ENCODE measurements at regions not wholly inside any gene's neighbourhood (a gene's known extent, or its start where the extent isn't known, plus 50 kb on each side); places are given as distances from the start of the nearest gene placed in this dataset.

- BruUV-seq (replicated peaks), result no TSS peak
- Mint-ChIP-seq H3K9me3 (ENCODE audit: unreplicated experiment) (peaks cover 45% of the 10 kb centered on the region), H3K36me3 (ENCODE audit: insufficient read depth, unreplicated experiment) (no peaks in the 10 kb centered on the region), H3K4me1 (ENCODE audit: low read depth, unreplicated experiment) (no peaks in the 10 kb centered on the region), H3K27me3 (ENCODE audit: insufficient read depth, unreplicated experiment) (no peaks in the 10 kb centered on the region), H3K4me3 (ENCODE audit: unreplicated experiment) (no peak overlapping the region), H3K27ac (ENCODE audit: unreplicated experiment) (no peak overlapping the region)
- Histone ChIP-seq H3K27me3 (replicated peaks; ENCODE audit: control insufficient read depth, insufficient read depth, low read length) (no peaks in the 10 kb centered on the region), H3K9me3 (peaks cover 21% of the 10 kb centered on the region), H3K4me1 (no peaks in the 10 kb centered on the region), H3K36me3 (ENCODE audit: control insufficient read depth, insufficient read depth, low read length) (no peaks in the 10 kb centered on the region; the same call in 1 of the 2 replicates), H3K4me3 (ENCODE audit: low read depth, low read length) (no peak overlapping the region)
- intact Hi-C loops (cut with micrococcal nuclease; ENCODE audit: unreplicated experiment), result no loop called here
- CTCF ChIA-PET, result interaction anchor here (1.0 kb wide), 1 partner anchor 9 kb away, joined by 4 read pairs; no protein-coding TSS in a partner anchor
- DNase-seq, result no peak
- TF ChIP-seq, protein P1, sequence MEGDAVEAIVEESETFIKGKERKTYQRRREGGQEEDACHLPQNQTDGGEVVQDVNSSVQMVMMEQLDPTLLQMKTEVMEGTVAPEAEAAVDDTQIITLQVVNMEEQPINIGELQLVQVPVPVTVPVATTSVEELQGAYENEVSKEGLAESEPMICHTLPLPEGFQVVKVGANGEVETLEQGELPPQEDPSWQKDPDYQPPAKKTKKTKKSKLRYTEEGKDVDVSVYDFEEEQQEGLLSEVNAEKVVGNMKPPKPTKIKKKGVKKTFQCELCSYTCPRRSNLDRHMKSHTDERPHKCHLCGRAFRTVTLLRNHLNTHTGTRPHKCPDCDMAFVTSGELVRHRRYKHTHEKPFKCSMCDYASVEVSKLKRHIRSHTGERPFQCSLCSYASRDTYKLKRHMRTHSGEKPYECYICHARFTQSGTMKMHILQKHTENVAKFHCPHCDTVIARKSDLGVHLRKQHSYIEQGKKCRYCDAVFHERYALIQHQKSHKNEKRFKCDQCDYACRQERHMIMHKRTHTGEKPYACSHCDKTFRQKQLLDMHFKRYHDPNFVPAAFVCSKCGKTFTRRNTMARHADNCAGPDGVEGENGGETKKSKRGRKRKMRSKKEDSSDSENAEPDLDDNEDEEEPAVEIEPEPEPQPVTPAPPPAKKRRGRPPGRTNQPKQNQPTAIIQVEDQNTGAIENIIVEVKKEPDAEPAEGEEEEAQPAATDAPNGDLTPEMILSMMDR (IDR thresholded peaks at IDR 0.05; ENCODE audit: insufficient read depth in 1 of 2, low read depth in 1 of 2, low read length in 1 of 2, severe bottlenecking in 1 of 2, unreplicated experiment in 1 of 2), result no peak
- POLR2A ChIA-PET, result no interaction called here
These were observed 62.1 kb upstream of the CTLA4 start for GRCh38 chr2:203805486-203805838.

DNA sequence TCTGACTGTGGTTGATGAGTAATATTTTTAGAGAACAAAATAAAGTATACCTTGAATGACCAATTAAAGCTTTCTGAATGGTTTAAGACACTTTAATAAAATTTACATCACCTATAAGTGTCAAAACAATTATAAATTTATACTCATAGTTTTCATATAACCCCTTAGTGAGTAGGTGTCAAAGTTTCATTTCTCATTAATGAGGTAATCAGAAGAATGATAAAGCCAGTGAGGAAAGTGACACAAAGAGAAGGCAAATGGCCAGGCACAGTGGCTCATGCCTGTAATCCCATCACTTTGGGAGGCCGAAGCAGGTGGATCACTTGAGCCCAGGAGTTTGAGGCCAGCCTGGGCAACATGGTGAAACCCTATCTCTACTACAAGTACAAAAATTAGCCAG, 60.8 kb upstream of the CTLA4 start:
- Mint-ChIP-seq H3K27me3 (ENCODE audit: insufficient read depth, unreplicated experiment) (no peaks in the 10 kb centered on the region), H3K36me3 (ENCODE audit: insufficient read depth, unreplicated experiment) (no peaks in the 10 kb centered on the region), H3K9me3 (ENCODE audit: unreplicated experiment) (peaks cover 38% of the 10 kb centered on the region), H3K4me1 (ENCODE audit: low read depth, unreplicated experiment) (no peaks in the 10 kb centered on the region), H3K4me3 (ENCODE audit: unreplicated experiment) (no peak overlapping the region), H3K27ac (ENCODE audit: unreplicated experiment) (no peak overlapping the region)
- Histone ChIP-seq H3K36me3 (ENCODE audit: control insufficient read depth, insufficient read depth, low read length) (no peaks in the 10 kb centered on the region; the same call in 1 of the 2 replicates), H3K9me3 (peaks cover 21% of the 10 kb centered on the region), H3K4me3 (ENCODE audit: low read depth, low read length) (no peak overlapping the region), H3K27me3 (replicated peaks; ENCODE audit: control insufficient read depth, insufficient read depth, low read length) (no peaks in the 10 kb centered on the region), H3K4me1 (no peaks in the 10 kb centered on the region; the same call in 1 of the 2 replicates)
- TF ChIP-seq, protein P1 (IDR thresholded peaks at IDR 0.05; ENCODE audit: insufficient read depth in 1 of 2, low read depth in 1 of 2, low read length in 1 of 2, severe bottlenecking in 1 of 2, unreplicated experiment in 1 of 2), result no peak
- intact Hi-C loops (cut with micrococcal nuclease; ENCODE audit: unreplicated experiment), result no loop called here
- DNase-seq, result no peak
- POLR2A ChIA-PET, result interaction anchor here (0.6 kb wide), 1 partner anchor 1225 kb away, joined by 3 read pairs; no protein-coding TSS in a partner anchor
- no TSS peak for BruUV-seq (replicated peaks)
- CTCF ChIA-PET, result interaction anchor here (0.7 kb wide), 1 partner anchor 92 kb away, joined by 6 read pairs; no protein-coding TSS in a partner anchor

GRCh38 chr2:203808046-203808750, 59.4 kb upstream of the CTLA4 start:
- H3K9me3 ChIP-seq, result peaks cover 21% of the 10 kb centered on the region
- Mint-ChIP-seq H3K4me3 (ENCODE audit: unreplicated experiment) (no peak overlapping the region), H3K9me3 (ENCODE audit: unreplicated experiment) (peaks cover 32% of the 10 kb centered on the region), H3K36me3 (ENCODE audit: insufficient read depth, unreplicated experiment) (no peaks in the 10 kb centered on the region), H3K4me1 (ENCODE audit: low read depth, unreplicated experiment) (peaks cover 7% of the 10 kb centered on the region), H3K27me3 (ENCODE audit: insufficient read depth, unreplicated experiment) (no peaks in the 10 kb centered on the region), H3K27ac (ENCODE audit: unreplicated experiment) (no peak overlapping the region)
- BruUV-seq (replicated peaks), result no TSS peak
- ChIA-PET CTCF (interaction anchor here (0.6 kb wide), 1 partner anchor 669 kb away, joined by 3 read pairs; no protein-coding TSS in a partner anchor), POLR2A (interaction anchor here (0.6 to 0.7 kb wide), 2 partner anchors 76 to 574 kb away, joined by 6 to 9 read pairs; no protein-coding TSS in a partner anchor)
- TF ChIP-seq, protein P1 (IDR thresholded peaks at IDR 0.05; ENCODE audit: insufficient read depth in 1 of 2, low read depth in 1 of 2, low read length in 1 of 2, severe bottlenecking in 1 of 2, unreplicated experiment in 1 of 2), result no peak
- H3K36me3 ChIP-seq (ENCODE audit: control insufficient read depth, insufficient read depth, low read length), result no peaks in the 10 kb centered on the region; the same call in 1 of the 2 replicates
- no peak for DNase-seq
- peaks cover 14% of the 10 kb centered on the region for H3K4me1 ChIP-seq
- no peaks in the 10 kb centered on the region for H3K27me3 ChIP-seq (replicated peaks; ENCODE audit: control insufficient read depth, insufficient read depth, low read length)
- H3K4me3 ChIP-seq (ENCODE audit: low read depth, low read length), result no peak overlapping the region
- intact Hi-C loops (cut with micrococcal nuclease; ENCODE audit: unreplicated experiment), result no loop called here

Data from Caco-2 (cell line).